ENCODE measurements at regions not wholly inside any gene's neighbourhood (a gene's known extent, or its start where the extent isn't known, plus 50 kb on each side); places are given as distances from the start of the nearest gene placed in this dataset.
"Not testable (repeated sequence)": the region's sequence is repeated elsewhere in the genome, so short reads cannot be mapped to it uniquely, and the experiment has no call there.

- whole genome bisulfite sequencing, 2 experiments (ENCODE audit: low coverage in 1 of 2, low lambda C conversion rate in 2 of 2, missing lambda C conversion rate in 2 of 2) = 77% methylated on average over 4 of the region's 4 CpGs
- TF ChIP-seq EZH2 (IDR thresholded peaks at IDR 0.05; ENCODE audit: insufficient read depth, poor library complexity, severe bottlenecking) = no peak
- no peak for TF ChIP-seq EZH2phosphoT487 (IDR thresholded peaks at IDR 0.05; ENCODE audit: insufficient read depth, low read depth)
- Histone ChIP-seq H2AFZ (no peak overlapping the region), H3K4me2 (ENCODE audit: unreplicated experiment) (no peak overlapping the region), H4K20me1 (ENCODE audit: insufficient read depth) (no peaks in the 10 kb centered on the region), H3K9me3 (ENCODE audit: low read depth) (no peaks in the 10 kb centered on the region), H3F3A (ENCODE audit: insufficient read depth) (no peaks in the 10 kb centered on the region), H3K79me2 (ENCODE audit: insufficient read depth) (no peaks in the 10 kb centered on the region), H3K27ac (no peak overlapping the region), H3K9ac (no peak overlapping the region), H3K9me2 (ENCODE audit: insufficient read depth) (no peaks in the 10 kb centered on the region), H3K4me1 (ENCODE audit: insufficient read depth) (no peaks in the 10 kb centered on the region), H3K4me3 (no peak overlapping the region), H3K36me3 (ENCODE audit: low read depth) (no peaks in the 10 kb centered on the region), H3K27me3 (replicated peaks; ENCODE audit: insufficient read depth) (no peaks in the 10 kb centered on the region)
- in situ Hi-C loops (cut with MboI) = no loop called here
- DNase-seq = no peak
Measured at GRCh38 chr1:118809586-118809985, 178.6 kb downstream of the TBX15 start.

GRCh38 chr1:118803128-118803527 is 185.0 kb downstream of the TBX15 start:
- in situ Hi-C loops (cut with MboI); H3F3A ChIP-seq (ENCODE audit: insufficient read depth); H3K27me3 ChIP-seq (replicated peaks; ENCODE audit: insufficient read depth); H3K9ac ChIP-seq; H3K79me2 ChIP-seq (ENCODE audit: insufficient read depth); H3K4me2 ChIP-seq (ENCODE audit: unreplicated experiment); H3K4me3 ChIP-seq; H4K20me1 ChIP-seq (ENCODE audit: insufficient read depth); H3K36me3 ChIP-seq (ENCODE audit: low read depth); H3K4me1 ChIP-seq (ENCODE audit: insufficient read depth); DNase-seq; H2AFZ ChIP-seq; H3K9me3 ChIP-seq (ENCODE audit: low read depth); H3K9me2 ChIP-seq (ENCODE audit: insufficient read depth); H3K27ac ChIP-seq: not testable (repeated sequence)
- 53 to 62% methylated on average over 5 of the region's 5 CpGs for WGBS, 2 experiments (ENCODE audit: low coverage in 1 of 2, low lambda C conversion rate in 2 of 2, missing lambda C conversion rate in 2 of 2)

GRCh38 chr1:118791094-118791691 is 196.9 kb downstream of the TBX15 start:
- Histone ChIP-seq H3K9me3 (ENCODE audit: low read depth) (peaks cover 5% of the 10 kb centered on the region), H3F3A (ENCODE audit: insufficient read depth) (no peaks in the 10 kb centered on the region), H3K4me2 (ENCODE audit: unreplicated experiment) (no peak overlapping the region), H3K9me2 (ENCODE audit: insufficient read depth) (no peaks in the 10 kb centered on the region), H3K36me3 (ENCODE audit: low read depth) (no peaks in the 10 kb centered on the region), H3K4me1 (ENCODE audit: insufficient read depth) (no peaks in the 10 kb centered on the region), H3K9ac (no peak overlapping the region), H3K4me3 (no peak overlapping the region), H2AFZ (no peak overlapping the region), H3K79me2 (ENCODE audit: insufficient read depth) (no peaks in the 10 kb centered on the region), H4K20me1 (ENCODE audit: insufficient read depth) (no peaks in the 10 kb centered on the region), H3K27me3 (replicated peaks; ENCODE audit: insufficient read depth) (no peaks in the 10 kb centered on the region), H3K27ac (no peak overlapping the region)
- DNase-seq = no peak
- WGBS, 2 experiments (ENCODE audit: low coverage in 1 of 2, low lambda C conversion rate in 2 of 2, missing lambda C conversion rate in 2 of 2) = 50 to 56% methylated on average over 2 of the region's 2 CpGs
- TF ChIP-seq EZH2phosphoT487 (IDR thresholded peaks at IDR 0.05; ENCODE audit: insufficient read depth, low read depth) (no peak), EZH2 (IDR thresholded peaks at IDR 0.05; ENCODE audit: insufficient read depth, poor library complexity, severe bottlenecking) (no peak)
- in situ Hi-C loops (cut with MboI) = no loop called here

GRCh38 chr1:118788463-118788862 is 199.7 kb downstream of the TBX15 start:
- Histone ChIP-seq H3K27ac (no peak overlapping the region), H3K9ac (no peak overlapping the region), H4K20me1 (ENCODE audit: insufficient read depth) (no peaks in the 10 kb centered on the region), H3F3A (ENCODE audit: insufficient read depth) (no peaks in the 10 kb centered on the region), H2AFZ (no peak overlapping the region), H3K4me3 (no peak overlapping the region), H3K4me2 (ENCODE audit: unreplicated experiment) (no peak overlapping the region), H3K9me3 (ENCODE audit: low read depth) (peaks cover 5% of the 10 kb centered on the region), H3K9me2 (ENCODE audit: insufficient read depth) (no peaks in the 10 kb centered on the region), H3K36me3 (ENCODE audit: low read depth) (no peaks in the 10 kb centered on the region), H3K4me1 (ENCODE audit: insufficient read depth) (no peaks in the 10 kb centered on the region), H3K27me3 (replicated peaks; ENCODE audit: insufficient read depth) (no peaks in the 10 kb centered on the region), H3K79me2 (ENCODE audit: insufficient read depth) (no peaks in the 10 kb centered on the region)
- in situ Hi-C loops (cut with MboI) = no loop called here
- no peak for TF ChIP-seq EZH2phosphoT487 (IDR thresholded peaks at IDR 0.05; ENCODE audit: insufficient read depth, low read depth)
- 86 to 100% methylated on average over 1 of the region's 1 CpG for WGBS, 2 experiments (ENCODE audit: low coverage in 1 of 2, low lambda C conversion rate in 2 of 2, missing lambda C conversion rate in 2 of 2)
- DNase-seq = peak; percentile 83

Data from GM23248 (cell line).